HL-60 (cell line): ENCODE measurements at regions not wholly inside any gene's neighbourhood (a gene's known extent, or its start where the extent isn't known, plus 50 kb on each side); places are given as distances from the start of the nearest gene placed in this dataset.

ENCODE experiments used
- DNase-seq, 2 experiments: peaks; one replicate each; pipeline ENCODE4 v3.0.0-alpha.2; 2010 to 2020; ENCODE audit warnings: low read depth in 1 of 2, low spot score in 1 of 2
- H3K27ac ChIP-seq: fragments of 250-450 bp; sonication (Bioruptor Pico); replicated peaks from 2 replicates; pipeline ENCODE4 v1.5.1; 2020; ENCODE audit warnings: mild to moderate bottlenecking, moderate library complexity
- H3K27me3 ChIP-seq: fragments of 250-450 bp; sonication (Bioruptor Pico); 2 replicates; pipeline ENCODE4 v1.5.1; 2021; ENCODE audit warnings: mild to moderate bottlenecking, moderate library complexity; ENCODE audit not compliant: insufficient read depth, poor library complexity, severe bottlenecking
- H3K4me3 ChIP-seq: replicated peaks from 2 replicates; pipeline ENCODE4 v1.5.1; 2011; ENCODE audit warnings: mild to moderate bottlenecking, control low read depth, low read length; ENCODE audit not compliant: insufficient read depth
- GABPA ChIP-seq: IDR thresholded peaks from 2 replicates; pipeline ENCODE4 v1.6.1; 2012; ENCODE audit warnings: low read depth
- POLR2AphosphoS5 ChIP-seq: IDR thresholded peaks from 2 replicates; pipeline ENCODE4 v1.6.1; 2012; ENCODE audit warnings: low read depth
- SPI1 ChIP-seq: IDR thresholded peaks from 2 replicates; pipeline ENCODE4 v1.6.1; 2012; ENCODE audit warnings: low read depth, mild to moderate bottlenecking, borderline replicate concordance
- TF ChIP-seq, protein P1 (sequence below): IDR thresholded peaks from one replicate; pipeline ENCODE4 v1.5.1; 2011; ENCODE audit warnings: low read length, control low read depth, inconsistent platforms; ENCODE audit not compliant: insufficient read depth
- TF ChIP-seq, protein P2 (sequence below): IDR thresholded peaks from 2 replicates; pipeline ENCODE4 v1.6.1; 2012; ENCODE audit warnings: low read depth; ENCODE audit not compliant: insufficient replicate concordance

GRCh38 chr10:24152270-24152669, 56.7 kb upstream of the KIAA1217 start:
- no peaks in the 10 kb centered on the region for H3K27me3 ChIP-seq
- H3K27ac ChIP-seq: no peak overlapping the region
- TF ChIP-seq, protein P1, sequence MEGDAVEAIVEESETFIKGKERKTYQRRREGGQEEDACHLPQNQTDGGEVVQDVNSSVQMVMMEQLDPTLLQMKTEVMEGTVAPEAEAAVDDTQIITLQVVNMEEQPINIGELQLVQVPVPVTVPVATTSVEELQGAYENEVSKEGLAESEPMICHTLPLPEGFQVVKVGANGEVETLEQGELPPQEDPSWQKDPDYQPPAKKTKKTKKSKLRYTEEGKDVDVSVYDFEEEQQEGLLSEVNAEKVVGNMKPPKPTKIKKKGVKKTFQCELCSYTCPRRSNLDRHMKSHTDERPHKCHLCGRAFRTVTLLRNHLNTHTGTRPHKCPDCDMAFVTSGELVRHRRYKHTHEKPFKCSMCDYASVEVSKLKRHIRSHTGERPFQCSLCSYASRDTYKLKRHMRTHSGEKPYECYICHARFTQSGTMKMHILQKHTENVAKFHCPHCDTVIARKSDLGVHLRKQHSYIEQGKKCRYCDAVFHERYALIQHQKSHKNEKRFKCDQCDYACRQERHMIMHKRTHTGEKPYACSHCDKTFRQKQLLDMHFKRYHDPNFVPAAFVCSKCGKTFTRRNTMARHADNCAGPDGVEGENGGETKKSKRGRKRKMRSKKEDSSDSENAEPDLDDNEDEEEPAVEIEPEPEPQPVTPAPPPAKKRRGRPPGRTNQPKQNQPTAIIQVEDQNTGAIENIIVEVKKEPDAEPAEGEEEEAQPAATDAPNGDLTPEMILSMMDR: no peak
- TF ChIP-seq, protein P2, sequence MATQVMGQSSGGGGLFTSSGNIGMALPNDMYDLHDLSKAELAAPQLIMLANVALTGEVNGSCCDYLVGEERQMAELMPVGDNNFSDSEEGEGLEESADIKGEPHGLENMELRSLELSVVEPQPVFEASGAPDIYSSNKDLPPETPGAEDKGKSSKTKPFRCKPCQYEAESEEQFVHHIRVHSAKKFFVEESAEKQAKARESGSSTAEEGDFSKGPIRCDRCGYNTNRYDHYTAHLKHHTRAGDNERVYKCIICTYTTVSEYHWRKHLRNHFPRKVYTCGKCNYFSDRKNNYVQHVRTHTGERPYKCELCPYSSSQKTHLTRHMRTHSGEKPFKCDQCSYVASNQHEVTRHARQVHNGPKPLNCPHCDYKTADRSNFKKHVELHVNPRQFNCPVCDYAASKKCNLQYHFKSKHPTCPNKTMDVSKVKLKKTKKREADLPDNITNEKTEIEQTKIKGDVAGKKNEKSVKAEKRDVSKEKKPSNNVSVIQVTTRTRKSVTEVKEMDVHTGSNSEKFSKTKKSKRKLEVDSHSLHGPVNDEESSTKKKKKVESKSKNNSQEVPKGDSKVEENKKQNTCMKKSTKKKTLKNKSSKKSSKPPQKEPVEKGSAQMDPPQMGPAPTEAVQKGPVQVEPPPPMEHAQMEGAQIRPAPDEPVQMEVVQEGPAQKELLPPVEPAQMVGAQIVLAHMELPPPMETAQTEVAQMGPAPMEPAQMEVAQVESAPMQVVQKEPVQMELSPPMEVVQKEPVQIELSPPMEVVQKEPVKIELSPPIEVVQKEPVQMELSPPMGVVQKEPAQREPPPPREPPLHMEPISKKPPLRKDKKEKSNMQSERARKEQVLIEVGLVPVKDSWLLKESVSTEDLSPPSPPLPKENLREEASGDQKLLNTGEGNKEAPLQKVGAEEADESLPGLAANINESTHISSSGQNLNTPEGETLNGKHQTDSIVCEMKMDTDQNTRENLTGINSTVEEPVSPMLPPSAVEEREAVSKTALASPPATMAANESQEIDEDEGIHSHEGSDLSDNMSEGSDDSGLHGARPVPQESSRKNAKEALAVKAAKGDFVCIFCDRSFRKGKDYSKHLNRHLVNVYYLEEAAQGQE: no peak
- no peak for TF ChIP-seq POLR2AphosphoS5
- no peak for TF ChIP-seq SPI1
- TF ChIP-seq GABPA: no peak
- H3K4me3 ChIP-seq: no peak overlapping the region
- DNase-seq: no peak

DNA sequence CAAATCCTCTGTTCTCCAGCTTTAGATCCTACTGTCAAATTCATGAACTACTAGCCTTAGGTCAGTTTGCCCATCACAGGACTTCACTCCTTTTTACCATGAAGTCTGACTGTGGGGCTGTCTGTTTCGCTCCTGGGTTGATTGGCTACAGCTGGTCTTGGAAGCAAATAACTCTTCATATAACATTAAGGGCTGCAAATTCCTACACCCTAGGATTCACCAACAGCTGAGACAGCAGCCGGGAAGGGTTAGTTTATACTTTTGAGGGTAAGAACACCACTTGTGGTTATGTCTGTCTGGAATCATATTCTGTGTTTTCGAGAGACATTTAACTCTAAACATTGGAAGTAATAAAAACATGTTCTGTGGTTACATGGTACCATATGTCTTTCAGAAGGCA, 55.9 kb upstream of the KIAA1217 start:
- DNase-seq: no peak
- no peak overlapping the region for H3K4me3 ChIP-seq
- H3K27ac ChIP-seq: no peak overlapping the region
- TF ChIP-seq, protein P2: no peak
- TF ChIP-seq SPI1 (no peak), GABPA (no peak), POLR2AphosphoS5 (no peak)
- TF ChIP-seq, protein P1: no peak
- H3K27me3 ChIP-seq: no peaks in the 10 kb centered on the region

GRCh38 chr10:24153537-24153936, 55.4 kb upstream of the KIAA1217 start:
- TF ChIP-seq POLR2AphosphoS5 (no peak), GABPA (no peak), SPI1 (no peak)
- TF ChIP-seq, protein P1: no peak
- TF ChIP-seq, protein P2: no peak
- Histone ChIP-seq H3K27ac (no peak overlapping the region), H3K4me3 (no peak overlapping the region), H3K27me3 (no peaks in the 10 kb centered on the region)
- DNase-seq: no peak
